ENCODE measurements at regions not wholly inside any gene's neighbourhood (a gene's known extent, or its start where the extent isn't known, plus 50 kb on each side); places are given as distances from the start of the nearest gene placed in this dataset.

- H3K36me3 ChIP-seq (replicated peaks in 1 of 2; ENCODE audit: insufficient read depth in 1 of 2, low read depth in 2 of 2) = no peaks in the 10 kb centered on the region
- no peak overlapping the region for H3K27ac ChIP-seq
- ATAC-seq (no peak), DNase-seq (no peak)
- TF ChIP-seq, protein P1, sequence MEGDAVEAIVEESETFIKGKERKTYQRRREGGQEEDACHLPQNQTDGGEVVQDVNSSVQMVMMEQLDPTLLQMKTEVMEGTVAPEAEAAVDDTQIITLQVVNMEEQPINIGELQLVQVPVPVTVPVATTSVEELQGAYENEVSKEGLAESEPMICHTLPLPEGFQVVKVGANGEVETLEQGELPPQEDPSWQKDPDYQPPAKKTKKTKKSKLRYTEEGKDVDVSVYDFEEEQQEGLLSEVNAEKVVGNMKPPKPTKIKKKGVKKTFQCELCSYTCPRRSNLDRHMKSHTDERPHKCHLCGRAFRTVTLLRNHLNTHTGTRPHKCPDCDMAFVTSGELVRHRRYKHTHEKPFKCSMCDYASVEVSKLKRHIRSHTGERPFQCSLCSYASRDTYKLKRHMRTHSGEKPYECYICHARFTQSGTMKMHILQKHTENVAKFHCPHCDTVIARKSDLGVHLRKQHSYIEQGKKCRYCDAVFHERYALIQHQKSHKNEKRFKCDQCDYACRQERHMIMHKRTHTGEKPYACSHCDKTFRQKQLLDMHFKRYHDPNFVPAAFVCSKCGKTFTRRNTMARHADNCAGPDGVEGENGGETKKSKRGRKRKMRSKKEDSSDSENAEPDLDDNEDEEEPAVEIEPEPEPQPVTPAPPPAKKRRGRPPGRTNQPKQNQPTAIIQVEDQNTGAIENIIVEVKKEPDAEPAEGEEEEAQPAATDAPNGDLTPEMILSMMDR (IDR thresholded peaks at IDR 0.05) = no peak
- TF ChIP-seq POLR2A (IDR thresholded peaks at IDR 0.05) = no peak
- no peaks in the 10 kb centered on the region for H3K9me3 ChIP-seq
- H3K4me3 ChIP-seq = no peak overlapping the region
- intact Hi-C loops (cut with DNase I) = no loop called here
- H3K27me3 ChIP-seq = no peaks in the 10 kb centered on the region
- H3K4me1 ChIP-seq = no peaks in the 10 kb centered on the region
- 83% methylated on average over 13 to 17 of the region's 17 CpGs for WGBS, 2 donors
These were observed 224.5 kb upstream of the HDAC4 start for GRCh38 chr2:239625156-239625845.

DNA sequence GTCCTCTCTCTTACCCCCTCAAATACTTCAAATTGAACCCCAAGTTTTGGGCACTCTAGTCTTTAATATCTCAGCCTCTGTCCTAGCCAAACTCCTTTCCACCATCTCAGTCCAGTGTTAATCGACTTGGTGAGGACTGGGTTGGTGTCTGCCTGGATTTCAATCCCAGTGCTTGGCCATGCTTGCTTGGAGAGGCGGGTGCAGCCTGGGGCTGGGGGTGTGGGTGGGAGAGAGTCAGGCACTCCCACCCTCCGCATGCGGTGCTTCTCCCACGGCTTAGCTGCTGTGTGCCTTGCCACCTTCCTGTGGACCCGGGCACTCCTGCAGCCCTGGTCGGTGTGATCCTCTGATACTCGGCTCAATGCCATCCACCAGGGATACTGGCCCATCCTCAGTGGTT lies 220.8 kb upstream of the HDAC4 start:
- TF ChIP-seq POLR2A (IDR thresholded peaks at IDR 0.05) = no peak
- TF ChIP-seq, protein P1 (IDR thresholded peaks at IDR 0.05) = no peak
- Histone ChIP-seq H3K27me3 (no peaks in the 10 kb centered on the region), H3K4me1 (no peaks in the 10 kb centered on the region), H3K27ac (no peak overlapping the region), H3K36me3 (replicated peaks in 1 of 2; ENCODE audit: insufficient read depth in 1 of 2, low read depth in 2 of 2) (no peaks in the 10 kb centered on the region), H3K9me3 (no peaks in the 10 kb centered on the region), H3K4me3 (no peak overlapping the region)
- DNase-seq = no peak
- WGBS, 2 donors = 82 to 85% methylated on average over 6 to 8 of the region's 8 CpGs
- no peak for ATAC-seq
- intact Hi-C loops (cut with DNase I) = no loop called here

DNA sequence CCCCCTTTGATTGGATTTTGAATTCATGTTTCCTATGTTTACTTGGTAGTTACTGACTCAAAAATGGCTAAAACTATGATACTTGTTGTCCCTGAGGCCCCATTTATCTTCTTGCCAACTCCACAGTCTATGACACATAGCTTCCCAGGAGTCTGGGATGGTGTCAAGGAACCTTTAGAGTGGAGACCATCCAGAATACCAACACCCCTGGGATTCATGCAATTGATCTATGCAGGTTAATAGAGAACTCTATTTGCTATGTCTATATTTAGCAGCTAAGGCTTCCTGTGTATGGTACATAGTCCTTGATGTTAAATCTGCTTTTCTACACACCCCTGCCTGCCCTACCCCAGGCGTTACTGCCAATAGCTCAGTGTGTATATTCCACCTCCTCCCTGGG lies 218.5 kb upstream of the HDAC4 start:
- no peaks in the 10 kb centered on the region for H3K36me3 ChIP-seq (replicated peaks in 1 of 2; ENCODE audit: insufficient read depth in 1 of 2, low read depth in 2 of 2)
- no peak for DNase-seq
- H3K9me3 ChIP-seq = no peaks in the 10 kb centered on the region
- 44 to 52% methylated on average over 1 of the region's 1 CpG for WGBS, 2 donors
- no peak overlapping the region for H3K27ac ChIP-seq
- no peak for ATAC-seq
- TF ChIP-seq, protein P1 (IDR thresholded peaks at IDR 0.05) = no peak
- no peak for TF ChIP-seq POLR2A (IDR thresholded peaks at IDR 0.05)
- intact Hi-C loops (cut with DNase I) = no loop called here
- H3K4me1 ChIP-seq = no peaks in the 10 kb centered on the region
- H3K4me3 ChIP-seq = no peak overlapping the region
- H3K27me3 ChIP-seq = no peaks in the 10 kb centered on the region

DNA sequence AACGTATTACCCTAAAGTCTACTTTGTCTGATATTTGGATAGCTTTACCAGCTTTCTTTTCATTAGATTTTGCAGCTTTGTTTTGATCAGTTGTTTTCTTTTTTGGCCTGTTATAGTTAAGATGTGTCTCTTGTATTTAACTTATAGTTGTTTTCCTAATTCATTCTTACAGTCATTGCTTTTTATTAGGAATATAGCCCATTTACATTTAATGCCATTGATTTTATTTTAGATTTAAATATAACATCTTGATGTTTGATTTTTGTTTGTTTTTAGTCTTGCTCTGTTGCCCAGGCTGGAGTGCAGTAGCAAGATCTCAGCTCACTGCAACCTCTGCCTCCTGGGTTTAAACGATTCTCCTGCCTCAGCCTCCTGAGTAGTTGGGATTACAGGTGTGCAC lies 215.9 kb upstream of the HDAC4 start:
- Histone ChIP-seq H3K27ac (no peak overlapping the region), H3K27me3 (no peaks in the 10 kb centered on the region), H3K4me3 (no peak overlapping the region), H3K9me3 (no peaks in the 10 kb centered on the region), H3K4me1 (no peaks in the 10 kb centered on the region), H3K36me3 (replicated peaks in 1 of 2; ENCODE audit: insufficient read depth in 1 of 2, low read depth in 2 of 2) (no peaks in the 10 kb centered on the region)
- intact Hi-C loops (cut with DNase I) = no loop called here
- ATAC-seq (no peak), DNase-seq (no peak)
- no peak for TF ChIP-seq POLR2A (IDR thresholded peaks at IDR 0.05)
- TF ChIP-seq, protein P1 (IDR thresholded peaks at IDR 0.05) = no peak
- WGBS, 2 donors = 56 to 60% methylated on average over 2 of the region's 2 CpGs

- Histone ChIP-seq H3K36me3 (replicated peaks in 1 of 2; ENCODE audit: insufficient read depth in 1 of 2, low read depth in 2 of 2) (no peaks in the 10 kb centered on the region), H3K4me1 (no peaks in the 10 kb centered on the region), H3K27me3 (no peaks in the 10 kb centered on the region), H3K9me3 (no peaks in the 10 kb centered on the region), H3K4me3 (no peak overlapping the region), H3K27ac (no peak overlapping the region)
- TF ChIP-seq, protein P1 (IDR thresholded peaks at IDR 0.05) = no peak
- no peak for TF ChIP-seq POLR2A (IDR thresholded peaks at IDR 0.05)
- intact Hi-C loops (cut with DNase I) = no loop called here
- DNase-seq = no peak
- 54 to 70% methylated on average over 4 to 10 of the region's 11 CpGs for WGBS, 2 donors
- ATAC-seq = no peak
These were observed 211.3 kb upstream of the HDAC4 start for GRCh38 chr2:239612133-239612532.
